Mesendoderm (in vitro differentiated cells): ENCODE measurements at regions not wholly inside any gene's neighbourhood (a gene's known extent, or its start where the extent isn't known, plus 50 kb on each side); places are given as distances from the start of the nearest gene placed in this dataset.

Source experiments
- DNase-seq: peaks from one replicate; pipeline ENCODE4 v3.0.0; 2013
- H2AK5ac ChIP-seq: 2 replicates; pipeline ENCODE4 v1.6.1; 2013; ENCODE audit warnings: low read length, inconsistent platforms
- H2BK120ac ChIP-seq: 2 replicates; pipeline ENCODE4 v1.6.1; 2013; ENCODE audit warnings: low read depth, mild to moderate bottlenecking, low read length, moderate library complexity, mixed read lengths
- H2BK15ac ChIP-seq: replicated peaks from 2 replicates; pipeline ENCODE4 v1.6.1; 2013; ENCODE audit warnings: low read depth, mild to moderate bottlenecking, moderate library complexity
- H2BK5ac ChIP-seq: 2 replicates; pipeline ENCODE4 v1.6.1; 2013; ENCODE audit warnings: low read length, inconsistent platforms
- H3K18ac ChIP-seq: 2 replicates; pipeline ENCODE4 v1.6.1; 2013; ENCODE audit warnings: mild to moderate bottlenecking, low read length, mixed read lengths
- H3K23ac ChIP-seq: one replicate; pipeline ENCODE4 v1.6.1; 2013; ENCODE audit warnings: low read length
- H3K27ac ChIP-seq: 2 replicates; pipeline ENCODE4 v1.5.1; 2013; ENCODE audit warnings: low read depth, mild to moderate bottlenecking, inconsistent platforms, low read length, moderate library complexity
- H3K27me3 ChIP-seq: 2 replicates; pipeline ENCODE4 v1.6.1; 2013; ENCODE audit warnings: low read length, control low read depth, mild to moderate bottlenecking, inconsistent platforms; ENCODE audit not compliant: insufficient read depth, poor library complexity
- H3K36me3 ChIP-seq: 2 replicates; pipeline ENCODE4 v1.6.1; 2013; ENCODE audit warnings: low read length, inconsistent platforms; ENCODE audit not compliant: control insufficient read depth, insufficient read depth
- H3K4ac ChIP-seq: one replicate; pipeline ENCODE4 v1.6.1; 2013; ENCODE audit warnings: low read depth, mild to moderate bottlenecking, low read length, moderate library complexity
- H3K4me1 ChIP-seq: 2 replicates; pipeline ENCODE4 v1.6.1; 2013; ENCODE audit warnings: low read depth, low read length, inconsistent platforms; ENCODE audit not compliant: control insufficient read depth
- H3K4me2 ChIP-seq: 2 replicates; pipeline ENCODE4 v1.6.1; 2013; ENCODE audit warnings: low read length
- H3K4me3 ChIP-seq: 2 replicates; pipeline ENCODE4 v1.5.1; 2013; ENCODE audit warnings: mild to moderate bottlenecking, low read length
- H3K56ac ChIP-seq: one replicate; pipeline ENCODE4 v1.6.1; 2013; ENCODE audit warnings: low read length
- H3K79me1 ChIP-seq: 2 replicates; pipeline ENCODE4 v1.6.1; 2013; ENCODE audit warnings: low read length, inconsistent platforms
- H3K79me2 ChIP-seq: 2 replicates; pipeline ENCODE4 v1.6.1; 2013; ENCODE audit warnings: mild to moderate bottlenecking, low read length; ENCODE audit not compliant: control insufficient read depth, insufficient read depth
- H3K9ac ChIP-seq: 2 replicates; pipeline ENCODE4 v1.6.1; 2013; ENCODE audit warnings: low read length, inconsistent platforms
- H4K5ac ChIP-seq: one replicate; pipeline ENCODE4 v1.6.1; 2013; ENCODE audit warnings: low read length
- H4K8ac ChIP-seq: one replicate; pipeline ENCODE4 v1.6.1; 2013; ENCODE audit warnings: low read depth, mild to moderate bottlenecking, control low read depth, low read length, moderate library complexity
- WGBS: extraction: QIAGEN DNeasy Blood & Tissue Kit; methylation state at CpG from one replicate; pipeline ENCODE4 v1.1.7; 2013; ENCODE audit warnings: low lambda C conversion rate, missing lambda C conversion rate; ENCODE audit not compliant: insufficient coverage; ENCODE audit errors: extremely low coverage; 5-methylcytosine and 5-hydroxymethylcytosine counted together

DNA sequence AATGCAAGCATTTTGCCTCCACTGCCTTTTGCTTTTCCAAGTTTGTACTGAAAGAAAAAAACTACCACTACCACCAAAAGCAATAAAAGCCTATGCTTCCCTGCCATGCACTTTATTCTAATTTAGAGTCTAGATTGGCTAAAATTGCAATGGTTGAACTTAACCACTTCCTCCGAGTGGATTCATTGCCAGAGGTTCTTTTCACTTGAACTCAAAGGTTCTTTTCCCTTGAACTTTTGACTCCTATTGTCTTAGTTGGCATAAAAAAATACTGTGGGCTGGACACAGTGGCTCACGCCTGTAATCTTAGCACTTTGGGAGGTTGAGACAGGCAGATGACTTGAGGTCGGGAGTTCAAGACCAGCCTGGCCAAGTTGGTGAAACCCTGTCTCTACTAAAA is 319.8 kb upstream of the GOT2 start:
- WGBS, result no CpG with 5 or more reads among the region's 3 CpGs
- Histone ChIP-seq H3K79me1 (no peaks in the 10 kb centered on the region), H2BK15ac (no peak overlapping the region), H3K36me3 (no peaks in the 10 kb centered on the region), H3K9ac (no peak overlapping the region), H3K23ac (no peak overlapping the region), H3K18ac (no peak overlapping the region), H2BK5ac (no peak overlapping the region), H4K5ac (no peak overlapping the region), H4K8ac (no peak overlapping the region), H3K4me3 (no peak overlapping the region), H3K27ac (no peak overlapping the region), H3K56ac (no peak overlapping the region), H3K4ac (no peak overlapping the region), H3K4me1 (no peaks in the 10 kb centered on the region), H3K27me3 (no peaks in the 10 kb centered on the region), H3K4me2 (no peak overlapping the region), H3K79me2 (no peaks in the 10 kb centered on the region), H2BK120ac (no peak overlapping the region), H2AK5ac (no peak overlapping the region)
- no peak for DNase-seq

- H3K79me1 ChIP-seq, result no peaks in the 10 kb centered on the region
- no peak overlapping the region for H3K56ac ChIP-seq
- no peaks in the 10 kb centered on the region for H3K27me3 ChIP-seq
- no peak overlapping the region for H3K27ac ChIP-seq
- H2BK5ac ChIP-seq, result no peak overlapping the region
- no peak overlapping the region for H3K18ac ChIP-seq
- no peak for DNase-seq
- no peak overlapping the region for H3K23ac ChIP-seq
- no peak overlapping the region for H4K5ac ChIP-seq
- H3K9ac ChIP-seq, result no peak overlapping the region
- no peak overlapping the region for H2BK120ac ChIP-seq
- no peak overlapping the region for H3K4ac ChIP-seq
- H3K4me1 ChIP-seq, result no peaks in the 10 kb centered on the region
- H2AK5ac ChIP-seq, result no peak overlapping the region
- WGBS, result no CpG with 5 or more reads among the region's 5 CpGs
- H3K4me3 ChIP-seq, result no peak overlapping the region
- H2BK15ac ChIP-seq, result no peak overlapping the region
- H4K8ac ChIP-seq, result no peak overlapping the region
- H3K36me3 ChIP-seq, result no peaks in the 10 kb centered on the region
- no peak overlapping the region for H3K4me2 ChIP-seq
- no peaks in the 10 kb centered on the region for H3K79me2 ChIP-seq
Observed at GRCh38 chr16:59052231-59052630, 318.1 kb upstream of the GOT2 start.

DNA sequence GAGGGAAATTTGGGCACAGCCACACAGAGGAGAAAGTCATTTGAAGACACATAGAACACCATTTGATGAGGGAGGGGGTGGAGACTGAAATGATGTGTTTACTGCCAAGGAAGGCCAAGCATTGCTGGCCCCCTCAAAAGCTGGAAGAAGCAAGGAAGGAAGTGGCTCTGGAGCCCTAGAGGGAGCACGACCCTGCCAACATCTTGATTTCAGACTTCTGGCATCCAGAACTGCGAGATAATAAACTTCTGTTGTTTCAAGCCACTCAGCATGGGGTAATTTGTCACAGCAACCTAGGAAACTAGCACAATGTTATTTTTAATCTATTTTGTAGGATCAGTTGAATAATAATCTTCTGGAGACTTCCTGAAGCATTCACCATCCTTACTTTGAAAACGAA is 314.8 kb upstream of the GOT2 start:
- Histone ChIP-seq H3K4me1 (no peaks in the 10 kb centered on the region), H3K4me3 (no peak overlapping the region), H3K23ac (no peak overlapping the region), H2AK5ac (no peak overlapping the region), H3K4me2 (no peak overlapping the region), H3K4ac (no peak overlapping the region), H2BK5ac (no peak overlapping the region), H4K8ac (no peak overlapping the region), H2BK15ac (no peak overlapping the region), H3K9ac (no peak overlapping the region), H3K27ac (no peak overlapping the region), H2BK120ac (no peak overlapping the region), H3K79me2 (no peaks in the 10 kb centered on the region), H3K79me1 (no peaks in the 10 kb centered on the region), H4K5ac (no peak overlapping the region), H3K36me3 (no peaks in the 10 kb centered on the region), H3K27me3 (no peaks in the 10 kb centered on the region), H3K18ac (no peak overlapping the region), H3K56ac (no peak overlapping the region)
- peak; percentile 30 for DNase-seq
- WGBS, result no CpG with 5 or more reads among the region's 3 CpGs

DNA sequence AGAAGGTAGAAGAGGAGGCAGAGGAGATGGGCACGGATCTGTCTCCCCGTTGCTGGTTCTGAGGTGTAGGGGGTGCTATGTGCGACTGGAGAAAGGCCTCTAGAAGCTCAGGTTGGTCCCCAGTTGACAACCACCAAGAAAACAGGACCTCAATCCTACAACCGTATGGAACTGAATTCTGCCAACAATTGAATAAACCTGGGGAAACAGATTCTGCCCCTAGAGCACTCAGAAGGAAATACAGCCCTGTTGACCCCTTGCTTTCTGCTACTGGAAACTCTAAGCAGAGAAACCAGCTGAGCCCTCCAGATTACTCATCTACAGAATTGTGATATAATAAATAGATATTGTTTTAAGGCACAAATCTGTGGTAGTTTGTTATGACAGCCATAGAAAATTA is 313.0 kb upstream of the GOT2 start:
- peak; percentile 56 for DNase-seq
- no peaks in the 10 kb centered on the region for H3K36me3 ChIP-seq
- H3K23ac ChIP-seq, result no peak overlapping the region
- H2BK15ac ChIP-seq, result no peak overlapping the region
- no peaks in the 10 kb centered on the region for H3K79me1 ChIP-seq
- H2AK5ac ChIP-seq, result no peak overlapping the region
- H3K4me3 ChIP-seq, result no peak overlapping the region
- no CpG with 5 or more reads among the region's 4 CpGs for WGBS
- H3K56ac ChIP-seq, result no peak overlapping the region
- no peak overlapping the region for H3K4ac ChIP-seq
- peak overlapping the region; percentile 81 for H4K8ac ChIP-seq
- no peak overlapping the region for H2BK5ac ChIP-seq
- H3K4me1 ChIP-seq, result no peaks in the 10 kb centered on the region
- H3K27ac ChIP-seq, result no peak overlapping the region
- no peaks in the 10 kb centered on the region for H3K79me2 ChIP-seq
- H4K5ac ChIP-seq, result no peak overlapping the region
- no peak overlapping the region for H2BK120ac ChIP-seq
- H3K18ac ChIP-seq, result no peak overlapping the region
- no peak overlapping the region for H3K9ac ChIP-seq
- H3K27me3 ChIP-seq, result no peaks in the 10 kb centered on the region
- no peak overlapping the region for H3K4me2 ChIP-seq

GRCh38 chr16:59046335-59046734 is 312.2 kb upstream of the GOT2 start:
- H3K27ac ChIP-seq, result no peak overlapping the region
- H2AK5ac ChIP-seq, result no peak overlapping the region
- no peak overlapping the region for H3K4me2 ChIP-seq
- no peaks in the 10 kb centered on the region for H3K27me3 ChIP-seq
- no peak overlapping the region for H2BK120ac ChIP-seq
- no peaks in the 10 kb centered on the region for H3K4me1 ChIP-seq
- H4K8ac ChIP-seq, result no peak overlapping the region
- H2BK5ac ChIP-seq, result no peak overlapping the region
- H3K23ac ChIP-seq, result no peak overlapping the region
- no peak overlapping the region for H4K5ac ChIP-seq
- WGBS, result no CpG with 5 or more reads among the region's 4 CpGs
- H3K4ac ChIP-seq, result no peak overlapping the region
- no peak overlapping the region for H3K18ac ChIP-seq
- no peak overlapping the region for H3K56ac ChIP-seq
- no peak overlapping the region for H3K4me3 ChIP-seq
- DNase-seq, result peak; percentile 10
- H3K36me3 ChIP-seq, result no peaks in the 10 kb centered on the region
- no peak overlapping the region for H2BK15ac ChIP-seq
- H3K79me1 ChIP-seq, result no peaks in the 10 kb centered on the region
- no peaks in the 10 kb centered on the region for H3K79me2 ChIP-seq
- no peak overlapping the region for H3K9ac ChIP-seq

- H4K8ac ChIP-seq, result no peak overlapping the region
- no CpG with 5 or more reads among the region's 4 CpGs for WGBS
- H3K4me1 ChIP-seq, result no peaks in the 10 kb centered on the region
- no peaks in the 10 kb centered on the region for H3K79me2 ChIP-seq
- no peak overlapping the region for H2BK15ac ChIP-seq
- H3K4ac ChIP-seq, result no peak overlapping the region
- no peak overlapping the region for H3K56ac ChIP-seq
- H3K4me3 ChIP-seq, result no peak overlapping the region
- no peak overlapping the region for H3K9ac ChIP-seq
- no peak overlapping the region for H3K23ac ChIP-seq
- no peak overlapping the region for H3K4me2 ChIP-seq
- H2AK5ac ChIP-seq, result no peak overlapping the region
- no peak overlapping the region for H3K18ac ChIP-seq
- no peaks in the 10 kb centered on the region for H3K79me1 ChIP-seq
- H2BK120ac ChIP-seq, result no peak overlapping the region
- no peak overlapping the region for H4K5ac ChIP-seq
- no peaks in the 10 kb centered on the region for H3K27me3 ChIP-seq
- H2BK5ac ChIP-seq, result no peak overlapping the region
- no peak overlapping the region for H3K27ac ChIP-seq
- DNase-seq, result peak; percentile 10
- H3K36me3 ChIP-seq, result no peaks in the 10 kb centered on the region
Observed at GRCh38 chr16:59045501-59045900, 311.4 kb upstream of the GOT2 start.
